Sigmoid colon (tissue), 4 donors: ENCODE measurements at regions not wholly inside any gene's neighbourhood (a gene's known extent, or its start where the extent isn't known, plus 50 kb on each side); places are given as distances from the start of the nearest gene placed in this dataset.

Source experiments
- EP300 ChIP-seq, 4 donors: sonication (generic); formaldehyde crosslinking; IDR thresholded peaks; one replicate each; pipeline ENCODE4 v1.6.1; 2017; ENCODE audit warnings: antibody characterized with exemption in 4 of 4
- POLR2A ChIP-seq, 2 donors: fragments of 450-650 bp; IDR thresholded peaks; one replicate each; pipeline ENCODE4 v1.6.1; 2016; ENCODE audit warnings: antibody characterized with exemption in 2 of 2, mild to moderate bottlenecking in 2 of 2, moderate library complexity in 2 of 2
- POLR2AphosphoS5 ChIP-seq, 4 donors: sonication (generic); formaldehyde crosslinking; IDR thresholded peaks; one replicate each; pipeline ENCODE4 v1.6.1; 2017; ENCODE audit warnings: antibody characterized with exemption in 4 of 4
- TF ChIP-seq, protein P1 (sequence below), 4 experiments: fragments of 450-650 bp in 3 of 4; fragments of 200-600 bp in 1 of 4; IDR thresholded peaks; one replicate each; pipeline ENCODE4 v1.5.1; 2016 to 2019; ENCODE audit warnings: antibody characterized with exemption in 4 of 4, mild to moderate bottlenecking in 3 of 4, moderate library complexity in 2 of 4

DNA sequence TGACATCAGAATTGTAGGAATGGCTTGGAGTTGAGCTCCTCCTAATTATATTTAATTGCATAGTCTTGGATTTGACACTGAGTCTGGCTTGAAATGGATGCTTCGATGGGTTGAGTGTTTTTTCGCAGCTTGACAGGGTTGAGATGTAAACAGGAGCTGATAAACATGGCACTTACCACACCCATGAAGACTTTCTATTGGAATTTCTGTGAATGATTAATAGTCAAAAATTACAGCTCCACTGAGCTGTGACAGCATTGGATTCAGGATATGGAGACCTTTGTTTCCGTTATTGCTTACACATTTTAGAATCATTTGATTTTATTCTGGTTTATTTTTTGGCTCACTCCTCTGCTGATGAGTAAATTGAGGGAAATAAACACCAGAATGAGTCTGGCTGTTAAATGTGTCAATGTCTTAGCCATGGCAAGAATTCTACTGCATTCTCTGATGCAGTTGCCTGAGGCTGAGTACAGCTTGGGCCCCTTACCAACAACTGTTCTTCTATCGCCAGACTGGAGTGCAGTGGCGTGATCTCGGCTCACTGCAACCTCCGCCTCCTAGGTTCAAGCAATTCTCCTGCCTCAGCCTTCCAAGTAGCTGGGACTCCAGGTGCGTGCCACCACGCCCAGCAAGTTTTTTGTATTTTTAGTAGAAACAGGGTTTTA, 128.1 kb upstream of the DOK5 start:
- TF ChIP-seq, protein P1, sequence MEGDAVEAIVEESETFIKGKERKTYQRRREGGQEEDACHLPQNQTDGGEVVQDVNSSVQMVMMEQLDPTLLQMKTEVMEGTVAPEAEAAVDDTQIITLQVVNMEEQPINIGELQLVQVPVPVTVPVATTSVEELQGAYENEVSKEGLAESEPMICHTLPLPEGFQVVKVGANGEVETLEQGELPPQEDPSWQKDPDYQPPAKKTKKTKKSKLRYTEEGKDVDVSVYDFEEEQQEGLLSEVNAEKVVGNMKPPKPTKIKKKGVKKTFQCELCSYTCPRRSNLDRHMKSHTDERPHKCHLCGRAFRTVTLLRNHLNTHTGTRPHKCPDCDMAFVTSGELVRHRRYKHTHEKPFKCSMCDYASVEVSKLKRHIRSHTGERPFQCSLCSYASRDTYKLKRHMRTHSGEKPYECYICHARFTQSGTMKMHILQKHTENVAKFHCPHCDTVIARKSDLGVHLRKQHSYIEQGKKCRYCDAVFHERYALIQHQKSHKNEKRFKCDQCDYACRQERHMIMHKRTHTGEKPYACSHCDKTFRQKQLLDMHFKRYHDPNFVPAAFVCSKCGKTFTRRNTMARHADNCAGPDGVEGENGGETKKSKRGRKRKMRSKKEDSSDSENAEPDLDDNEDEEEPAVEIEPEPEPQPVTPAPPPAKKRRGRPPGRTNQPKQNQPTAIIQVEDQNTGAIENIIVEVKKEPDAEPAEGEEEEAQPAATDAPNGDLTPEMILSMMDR (IDR thresholded peaks at IDR 0.05) = no peak
- TF ChIP-seq POLR2A (IDR thresholded peaks at IDR 0.05) (no peak), EP300 (IDR thresholded peaks at IDR 0.05) (no peak), POLR2AphosphoS5 (IDR thresholded peaks at IDR 0.05) (no peak)
